SK-N-SH treated with all-trans-retinoic acid at 6 μM for 48 hours (cell line): ENCODE measurements at regions not wholly inside any gene's neighbourhood (a gene's known extent, or its start where the extent isn't known, plus 50 kb on each side); places are given as distances from the start of the nearest gene placed in this dataset.

ENCODE experiments used
- ARNTL ChIP-seq: fragments of 450-650 bp; formaldehyde crosslinking; IDR thresholded peaks from 2 replicates; pipeline ENCODE4 v1.5.0; 2020; ENCODE audit warnings: low read depth, mild to moderate bottlenecking, moderate library complexity, borderline replicate concordance
- CSDC2 ChIP-seq: fragments of 250-450 bp; sonication (Bioruptor Pico); IDR thresholded peaks from 2 replicates; pipeline ENCODE4 v1.5.0; 2020; ENCODE audit warnings: mild to moderate bottlenecking, moderate library complexity
- OSR1 ChIP-seq: fragments of 250-450 bp; sonication (Bioruptor Pico); IDR thresholded peaks from 2 replicates; pipeline ENCODE4 v1.8.0; 2022; ENCODE audit warnings: moderate library complexity, mild to moderate bottlenecking, inconsistent platforms
- RARB ChIP-seq: fragments of 250-450 bp; sonication (Bioruptor Pico); IDR thresholded peaks from 2 replicates; pipeline ENCODE4 v1.8.0; 2021; ENCODE audit warnings: mild to moderate bottlenecking, moderate library complexity
- TCF4 ChIP-seq: fragments of 250-450 bp; sonication (Bioruptor Pico); IDR thresholded peaks from 2 replicates; pipeline ENCODE4 v1.8.0; 2021; ENCODE audit warnings: mild to moderate bottlenecking, moderate library complexity, borderline replicate concordance
- ZC3H10 ChIP-seq: fragments of 250-450 bp; sonication (Bioruptor Pico); IDR thresholded peaks from 2 replicates; pipeline ENCODE4 v1.5.1; 2021; ENCODE audit warnings: mild to moderate bottlenecking, moderate library complexity
- ZFP3 ChIP-seq: fragments of 250-450 bp; sonication (Bioruptor Pico); IDR thresholded peaks from 2 replicates; pipeline ENCODE4 v1.5.0; 2020; ENCODE audit warnings: mild to moderate bottlenecking, moderate library complexity
- ZFP30 ChIP-seq: fragments of 450-650 bp; formaldehyde crosslinking; IDR thresholded peaks from 2 replicates; pipeline ENCODE4 v1.5.0; 2022; ENCODE audit warnings: mild to moderate bottlenecking, moderate library complexity
- ZNF70 ChIP-seq: fragments of 450-650 bp; formaldehyde crosslinking; IDR thresholded peaks from 2 replicates; pipeline ENCODE4 v1.5.0; 2020; ENCODE audit warnings: mild to moderate bottlenecking, moderate library complexity
- TF ChIP-seq, protein P1 (sequence below): fragments of 250-450 bp; sonication (Bioruptor Pico); IDR thresholded peaks from 2 replicates; pipeline ENCODE4 v1.8.0; 2020; ENCODE audit warnings: mild to moderate bottlenecking, moderate library complexity, borderline replicate concordance
- TF ChIP-seq, protein P2 (sequence below): fragments of 250-450 bp; sonication (Bioruptor Pico); IDR thresholded peaks from 2 replicates; pipeline ENCODE4 v1.5.0; 2020; ENCODE audit warnings: mild to moderate bottlenecking, moderate library complexity

DNA sequence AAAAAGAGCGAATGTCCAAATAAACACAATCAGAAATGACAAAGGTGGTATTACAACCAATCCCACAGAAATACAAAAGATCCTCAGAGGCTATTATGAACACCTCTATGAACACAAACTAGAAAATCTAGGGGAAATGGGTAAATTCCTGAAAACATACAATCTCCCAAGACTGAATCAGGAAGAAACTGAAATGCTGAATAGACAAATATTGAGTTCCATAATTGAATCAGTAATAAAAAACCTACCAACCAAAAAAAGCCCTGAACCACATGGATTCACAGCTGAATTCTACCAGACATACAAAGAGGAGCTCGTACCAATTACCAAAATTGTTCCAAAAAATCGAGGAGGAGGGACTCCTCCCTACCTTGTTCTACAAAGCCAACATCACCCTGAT, 56.1 kb upstream of the ZNF800 start:
- TF ChIP-seq ZFP3: no peak
- no peak for TF ChIP-seq ZFP30
- TF ChIP-seq, protein P1, sequence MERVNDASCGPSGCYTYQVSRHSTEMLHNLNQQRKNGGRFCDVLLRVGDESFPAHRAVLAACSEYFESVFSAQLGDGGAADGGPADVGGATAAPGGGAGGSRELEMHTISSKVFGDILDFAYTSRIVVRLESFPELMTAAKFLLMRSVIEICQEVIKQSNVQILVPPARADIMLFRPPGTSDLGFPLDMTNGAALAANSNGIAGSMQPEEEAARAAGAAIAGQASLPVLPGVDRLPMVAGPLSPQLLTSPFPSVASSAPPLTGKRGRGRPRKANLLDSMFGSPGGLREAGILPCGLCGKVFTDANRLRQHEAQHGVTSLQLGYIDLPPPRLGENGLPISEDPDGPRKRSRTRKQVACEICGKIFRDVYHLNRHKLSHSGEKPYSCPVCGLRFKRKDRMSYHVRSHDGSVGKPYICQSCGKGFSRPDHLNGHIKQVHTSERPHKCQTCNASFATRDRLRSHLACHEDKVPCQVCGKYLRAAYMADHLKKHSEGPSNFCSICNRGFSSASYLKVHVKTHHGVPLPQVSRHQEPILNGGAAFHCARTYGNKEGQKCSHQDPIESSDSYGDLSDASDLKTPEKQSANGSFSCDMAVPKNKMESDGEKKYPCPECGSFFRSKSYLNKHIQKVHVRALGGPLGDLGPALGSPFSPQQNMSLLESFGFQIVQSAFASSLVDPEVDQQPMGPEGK (CRISPR knock-in tag): no peak
- TF ChIP-seq OSR1 (CRISPR knock-in tag): no peak
- TF ChIP-seq, protein P2, sequence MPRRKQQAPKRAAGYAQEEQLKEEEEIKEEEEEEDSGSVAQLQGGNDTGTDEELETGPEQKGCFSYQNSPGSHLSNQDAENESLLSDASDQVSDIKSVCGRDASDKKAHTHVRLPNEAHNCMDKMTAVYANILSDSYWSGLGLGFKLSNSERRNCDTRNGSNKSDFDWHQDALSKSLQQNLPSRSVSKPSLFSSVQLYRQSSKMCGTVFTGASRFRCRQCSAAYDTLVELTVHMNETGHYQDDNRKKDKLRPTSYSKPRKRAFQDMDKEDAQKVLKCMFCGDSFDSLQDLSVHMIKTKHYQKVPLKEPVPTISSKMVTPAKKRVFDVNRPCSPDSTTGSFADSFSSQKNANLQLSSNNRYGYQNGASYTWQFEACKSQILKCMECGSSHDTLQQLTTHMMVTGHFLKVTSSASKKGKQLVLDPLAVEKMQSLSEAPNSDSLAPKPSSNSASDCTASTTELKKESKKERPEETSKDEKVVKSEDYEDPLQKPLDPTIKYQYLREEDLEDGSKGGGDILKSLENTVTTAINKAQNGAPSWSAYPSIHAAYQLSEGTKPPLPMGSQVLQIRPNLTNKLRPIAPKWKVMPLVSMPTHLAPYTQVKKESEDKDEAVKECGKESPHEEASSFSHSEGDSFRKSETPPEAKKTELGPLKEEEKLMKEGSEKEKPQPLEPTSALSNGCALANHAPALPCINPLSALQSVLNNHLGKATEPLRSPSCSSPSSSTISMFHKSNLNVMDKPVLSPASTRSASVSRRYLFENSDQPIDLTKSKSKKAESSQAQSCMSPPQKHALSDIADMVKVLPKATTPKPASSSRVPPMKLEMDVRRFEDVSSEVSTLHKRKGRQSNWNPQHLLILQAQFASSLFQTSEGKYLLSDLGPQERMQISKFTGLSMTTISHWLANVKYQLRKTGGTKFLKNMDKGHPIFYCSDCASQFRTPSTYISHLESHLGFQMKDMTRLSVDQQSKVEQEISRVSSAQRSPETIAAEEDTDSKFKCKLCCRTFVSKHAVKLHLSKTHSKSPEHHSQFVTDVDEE: no peak
- TF ChIP-seq TCF4 (CRISPR knock-in tag): no peak
- TF ChIP-seq RARB (CRISPR knock-in tag): no peak
- TF ChIP-seq ARNTL: no peak
- no peak for TF ChIP-seq ZNF70 (CRISPR knock-in tag)
- TF ChIP-seq ZC3H10 (CRISPR knock-in tag): no peak
- TF ChIP-seq CSDC2 (CRISPR knock-in tag): no peak
